Upper lobe of left lung (tissue), 4 donors: ENCODE measurements at regions not wholly inside any gene's neighbourhood (a gene's known extent, or its start where the extent isn't known, plus 50 kb on each side); places are given as distances from the start of the nearest gene placed in this dataset.

ENCODE experiments used
- CTCF ChIP-seq, 6 experiments: fragments of 450-650 bp in 4 of 6; fragments of 200-600 bp in 2 of 6; sonication (generic) in 2 of 6; IDR thresholded peaks; one replicate each; pipeline ENCODE4 v1.5.1; 2016 to 2019; ENCODE audit warnings: antibody characterized with exemption in 6 of 6
- EP300 ChIP-seq, 4 donors: sonication (generic); formaldehyde crosslinking; IDR thresholded peaks; one replicate each; pipeline ENCODE4 v1.5.1; 2017; ENCODE audit warnings: antibody characterized with exemption in 4 of 4, control low read depth in 2 of 4
- POLR2A ChIP-seq, 4 donors: fragments of 450-650 bp; IDR thresholded peaks; one replicate each; pipeline ENCODE4 v1.5.1; 2016 to 2017; ENCODE audit warnings: antibody characterized with exemption in 4 of 4, mild to moderate bottlenecking in 2 of 4
- POLR2AphosphoS5 ChIP-seq, 2 donors: sonication (generic); formaldehyde crosslinking; IDR thresholded peaks; one replicate each; pipeline ENCODE4 v1.5.1; 2017; ENCODE audit warnings: antibody characterized with exemption in 2 of 2

- TF ChIP-seq CTCF (IDR thresholded peaks at IDR 0.05) (no peak), POLR2A (IDR thresholded peaks at IDR 0.05) (no peak), POLR2AphosphoS5 (IDR thresholded peaks at IDR 0.05) (no peak), EP300 (IDR thresholded peaks at IDR 0.05) (no peak)
Measured at GRCh38 chr11:69922596-69923111, 103.4 kb upstream of the FGF3 start.
